ENCODE measurements at regions not wholly inside any gene's neighbourhood (a gene's known extent, or its start where the extent isn't known, plus 50 kb on each side); places are given as distances from the start of the nearest gene placed in this dataset.

DNA sequence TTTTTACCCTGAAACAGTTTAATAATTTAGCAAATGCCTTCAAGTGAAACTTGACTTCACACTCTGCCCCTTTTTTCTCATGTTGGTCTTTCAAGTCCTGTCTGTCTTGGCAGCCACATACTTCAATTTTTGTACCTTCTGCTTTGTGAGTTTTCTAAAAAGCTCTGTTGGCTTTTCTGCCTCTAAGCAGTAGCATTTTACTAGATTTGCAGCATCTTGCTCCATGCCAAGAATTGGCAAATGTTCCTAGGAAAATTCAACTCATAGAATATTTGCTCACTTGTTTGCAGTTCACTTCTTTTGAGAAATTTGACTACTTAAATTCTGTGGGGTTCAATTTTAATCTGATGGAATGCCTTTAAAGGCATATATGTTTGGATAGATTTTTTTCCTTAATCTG lies 59.2 kb downstream of the FAM47A start:
- DNase-seq (ENCODE audit: low spot score), result peak; percentile 11

DNA sequence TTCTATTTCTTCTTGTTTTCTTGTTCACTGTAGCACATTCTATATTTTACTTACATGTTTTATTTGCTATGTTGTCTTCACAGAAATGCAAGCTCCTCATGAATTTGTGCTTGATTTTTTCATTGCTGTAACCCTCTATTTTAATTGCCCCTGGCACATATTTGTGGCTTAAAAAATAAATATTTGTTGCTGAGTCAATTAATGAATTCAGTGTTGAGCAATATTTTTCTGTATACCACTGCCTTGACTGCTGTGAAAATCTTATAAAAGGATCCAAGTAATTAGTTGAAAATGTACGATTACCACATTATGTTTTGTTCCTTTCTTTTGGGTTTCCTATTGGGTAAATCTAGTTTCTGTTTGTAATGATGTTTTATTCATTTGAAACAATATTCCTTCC lies 68.5 kb downstream of the FAM47A start:
- no peak for DNase-seq (ENCODE audit: low spot score)

DNA sequence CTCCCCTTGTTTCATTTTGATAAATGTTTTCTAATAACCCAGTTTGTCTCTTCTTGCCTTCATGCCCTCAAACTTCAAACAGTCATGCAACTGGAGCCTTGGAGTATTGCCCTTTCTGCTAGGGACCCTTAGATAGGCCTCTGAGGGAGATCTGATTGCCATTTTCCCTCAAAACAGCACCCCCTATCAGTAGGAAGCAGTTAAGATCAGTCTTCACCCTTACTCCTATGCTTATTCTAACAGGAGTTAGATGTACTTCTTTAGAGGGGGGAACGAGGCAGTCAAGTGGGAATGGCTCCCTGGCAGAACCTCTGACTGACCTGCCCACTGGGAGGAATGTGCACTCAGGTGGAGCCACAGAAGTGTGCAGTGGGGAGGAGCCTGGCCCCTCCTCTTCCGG lies 74.1 kb downstream of the FAM47A start:
- DNase-seq (ENCODE audit: low spot score), result no peak

DNA sequence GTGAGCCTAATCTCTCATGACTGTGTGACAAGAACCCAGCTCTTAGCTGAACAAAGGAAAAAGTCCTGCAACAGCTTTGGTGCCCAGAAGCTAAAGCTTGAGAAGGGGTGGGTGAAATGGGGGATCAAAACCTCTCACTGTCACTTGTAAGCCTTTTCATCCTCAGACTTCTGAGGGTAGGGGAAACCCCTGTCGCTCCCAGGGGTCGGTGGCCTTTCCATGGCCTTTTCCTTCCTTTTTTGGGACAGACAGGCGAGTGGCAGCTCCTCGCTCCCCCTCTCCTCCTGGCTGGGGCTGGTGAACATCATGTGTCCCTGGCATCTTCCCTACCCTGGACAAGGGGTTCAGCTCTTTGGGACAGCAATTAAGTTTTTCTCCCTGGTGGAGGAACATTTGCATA lies 78.2 kb downstream of the FAM47A start:
- DNase-seq (ENCODE audit: low spot score), result no peak
